ENCODE measurements at regions not wholly inside any gene's neighbourhood (a gene's known extent, or its start where the extent isn't known, plus 50 kb on each side); places are given as distances from the start of the nearest gene placed in this dataset.

DNA sequence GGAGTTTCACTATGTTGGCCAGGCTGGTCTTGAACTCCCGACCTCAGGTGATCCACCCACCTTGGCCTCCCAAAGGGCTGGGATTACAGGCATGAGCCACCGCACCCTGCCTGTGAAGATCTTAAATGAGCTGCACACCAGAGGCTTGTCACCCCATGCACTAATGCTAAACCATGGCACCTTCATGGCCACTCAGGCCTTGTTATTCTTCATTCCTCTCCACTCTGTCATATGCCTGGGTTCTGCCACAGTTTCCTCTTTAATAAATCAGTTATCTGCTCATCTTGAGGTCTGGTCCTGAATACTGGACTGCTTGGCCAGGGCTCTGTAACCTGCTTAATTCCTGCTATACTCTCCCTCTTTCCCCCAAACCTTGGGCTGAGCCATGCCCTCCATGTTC is 104.3 kb upstream of the FOXN2 start:
- TF ChIP-seq, protein P1, sequence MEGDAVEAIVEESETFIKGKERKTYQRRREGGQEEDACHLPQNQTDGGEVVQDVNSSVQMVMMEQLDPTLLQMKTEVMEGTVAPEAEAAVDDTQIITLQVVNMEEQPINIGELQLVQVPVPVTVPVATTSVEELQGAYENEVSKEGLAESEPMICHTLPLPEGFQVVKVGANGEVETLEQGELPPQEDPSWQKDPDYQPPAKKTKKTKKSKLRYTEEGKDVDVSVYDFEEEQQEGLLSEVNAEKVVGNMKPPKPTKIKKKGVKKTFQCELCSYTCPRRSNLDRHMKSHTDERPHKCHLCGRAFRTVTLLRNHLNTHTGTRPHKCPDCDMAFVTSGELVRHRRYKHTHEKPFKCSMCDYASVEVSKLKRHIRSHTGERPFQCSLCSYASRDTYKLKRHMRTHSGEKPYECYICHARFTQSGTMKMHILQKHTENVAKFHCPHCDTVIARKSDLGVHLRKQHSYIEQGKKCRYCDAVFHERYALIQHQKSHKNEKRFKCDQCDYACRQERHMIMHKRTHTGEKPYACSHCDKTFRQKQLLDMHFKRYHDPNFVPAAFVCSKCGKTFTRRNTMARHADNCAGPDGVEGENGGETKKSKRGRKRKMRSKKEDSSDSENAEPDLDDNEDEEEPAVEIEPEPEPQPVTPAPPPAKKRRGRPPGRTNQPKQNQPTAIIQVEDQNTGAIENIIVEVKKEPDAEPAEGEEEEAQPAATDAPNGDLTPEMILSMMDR (IDR thresholded peaks at IDR 0.05 in 4 of 5, conservative IDR thresholded peaks at IDR 0.05 in 1 of 5), result no peak
- TF ChIP-seq POLR2A (IDR thresholded peaks at IDR 0.05), result no peak
